Mesenchymal stem cell (in vitro differentiated cells and primary cell): ENCODE measurements at regions not wholly inside any gene's neighbourhood (a gene's known extent, or its start where the extent isn't known, plus 50 kb on each side); places are given as distances from the start of the nearest gene placed in this dataset.

ENCODE experiments used
- DNase-seq: peaks from one replicate; pipeline ENCODE4 v3.0.0-alpha.2; 2013
- H2AFZ ChIP-seq: one replicate; pipeline ENCODE4 v1.6.1; 2013; ENCODE audit warnings: low read depth, mild to moderate bottlenecking, control low read depth, inconsistent platforms, low read length, moderate library complexity
- H2AK5ac ChIP-seq: 2 replicates; pipeline ENCODE4 v1.6.1; 2013; ENCODE audit warnings: low read length, moderate library complexity, mild to moderate bottlenecking, inconsistent platforms; ENCODE audit not compliant: severe bottlenecking
- H2BK120ac ChIP-seq: one replicate; pipeline ENCODE4 v1.6.1; 2013; ENCODE audit warnings: low read depth, mild to moderate bottlenecking, inconsistent platforms, low read length, moderate library complexity
- H2BK12ac ChIP-seq, 2 experiments: one replicate each; pipeline ENCODE4 v1.6.1; 2013; ENCODE audit warnings: inconsistent platforms in 2 of 2, low read length in 2 of 2, mild to moderate bottlenecking in 2 of 2, moderate library complexity in 2 of 2, control low read depth in 1 of 2
- H2BK15ac ChIP-seq: one replicate; pipeline ENCODE4 v1.6.1; 2013; ENCODE audit warnings: mild to moderate bottlenecking, low read depth, inconsistent platforms; ENCODE audit not compliant: poor library complexity, severe bottlenecking
- H2BK5ac ChIP-seq: 2 replicates; pipeline ENCODE4 v1.6.1; 2013; ENCODE audit warnings: low read depth, mild to moderate bottlenecking, low read length, control low read depth, inconsistent platforms; ENCODE audit not compliant: poor library complexity, severe bottlenecking
- H3K14ac ChIP-seq, 2 experiments: one replicate each; pipeline ENCODE4 v1.6.1; 2013; ENCODE audit warnings: inconsistent platforms in 2 of 2, low read length in 2 of 2, control low read depth in 1 of 2, mild to moderate bottlenecking in 1 of 2, moderate library complexity in 1 of 2
- H3K18ac ChIP-seq, 2 experiments: one replicate each; pipeline ENCODE4 v1.6.1; 2013; ENCODE audit warnings: inconsistent platforms in 2 of 2, low read length in 2 of 2, control low read depth in 1 of 2, low read depth in 1 of 2, mild to moderate bottlenecking in 1 of 2
- H3K23ac ChIP-seq, 2 experiments: one replicate each; pipeline ENCODE4 v1.6.1; 2013; ENCODE audit warnings: inconsistent platforms in 2 of 2, low read length in 2 of 2, mild to moderate bottlenecking in 2 of 2, moderate library complexity in 2 of 2, control low read depth in 1 of 2
- H3K27ac ChIP-seq: 2 replicates; pipeline ENCODE4 v1.5.1; 2013; ENCODE audit warnings: mild to moderate bottlenecking, moderate library complexity, low read length, control low read depth, inconsistent platforms; ENCODE audit not compliant: poor library complexity, severe bottlenecking
- H3K27me3 ChIP-seq, 2 experiments: 2 replicates each; pipeline versions ENCODE4 v1.6.1 to v1.7.0; 2013; ENCODE audit warnings: low read length in 2 of 2, mild to moderate bottlenecking in 2 of 2, moderate library complexity in 2 of 2, control low read depth in 1 of 2, inconsistent platforms in 1 of 2; ENCODE audit not compliant: control insufficient read depth in 1 of 2, insufficient read depth in 1 of 2
- H3K36me3 ChIP-seq, 2 experiments: 2 replicates each; pipeline versions ENCODE4 v1.6.1 to v1.7.0; 2013; ENCODE audit warnings: low read length in 2 of 2, control low read depth in 1 of 2, inconsistent platforms in 1 of 2, low read depth in 1 of 2, mild to moderate bottlenecking in 1 of 2; ENCODE audit not compliant: insufficient read depth in 2 of 2, control insufficient read depth in 1 of 2
- H3K4ac ChIP-seq, 2 experiments: one replicate each; pipeline ENCODE4 v1.6.1; 2013; ENCODE audit warnings: inconsistent platforms in 2 of 2, low read length in 2 of 2, mild to moderate bottlenecking in 2 of 2, moderate library complexity in 2 of 2, control low read depth in 1 of 2, low read depth in 1 of 2
- H3K4me1 ChIP-seq: 2 replicates; pipeline ENCODE4 v1.6.1; 2013; ENCODE audit warnings: low read depth, low read length, control low read depth; ENCODE audit not compliant: control insufficient read depth, insufficient read depth
- H3K4me2 ChIP-seq: 2 replicates; pipeline ENCODE4 v1.6.1; 2013; ENCODE audit warnings: low read length, mild to moderate bottlenecking, inconsistent platforms; ENCODE audit not compliant: poor library complexity, severe bottlenecking
- H3K4me3 ChIP-seq, 2 experiments: 2 replicates each; pipeline versions ENCODE4 v1.5.1 to v1.7.0; 2013; ENCODE audit warnings: low read length in 2 of 2, mild to moderate bottlenecking in 2 of 2, control low read depth in 1 of 2, low read depth in 1 of 2; ENCODE audit not compliant: insufficient read depth in 1 of 2
- H3K79me1 ChIP-seq: replicated peaks from 2 replicates; pipeline ENCODE4 v1.6.1; 2013; ENCODE audit warnings: mild to moderate bottlenecking, control low read depth, low read length, inconsistent platforms; ENCODE audit not compliant: poor library complexity, severe bottlenecking
- H3K9ac ChIP-seq: 2 replicates; pipeline ENCODE4 v1.7.0; 2013; ENCODE audit warnings: mild to moderate bottlenecking, low read length, moderate library complexity
- H3K9me3 ChIP-seq: 2 replicates; pipeline ENCODE4 v1.7.0; 2013; ENCODE audit warnings: mild to moderate bottlenecking, low read length; ENCODE audit not compliant: control insufficient read depth
- H4K8ac ChIP-seq: one replicate; pipeline ENCODE4 v1.6.1; 2013; ENCODE audit warnings: inconsistent platforms, mild to moderate bottlenecking, low read length, moderate library complexity
- H4K91ac ChIP-seq: one replicate; pipeline ENCODE4 v1.6.1; 2013; ENCODE audit warnings: mild to moderate bottlenecking, low read length, inconsistent platforms
- WGBS: methylation state at CpG from one replicate; pipeline ENCODE4 v1.1.7; 2013; ENCODE audit warnings: mixed read lengths; 5-methylcytosine and 5-hydroxymethylcytosine counted together

GRCh38 chr1:102103646-102104045 lies 106.9 kb upstream of the OLFM3 start:
- H4K8ac ChIP-seq, result no peak overlapping the region
- no peak overlapping the region for H2BK15ac ChIP-seq
- no peaks in the 10 kb centered on the region for H3K4me1 ChIP-seq
- no peak overlapping the region for H3K18ac ChIP-seq
- no peak overlapping the region for H3K4ac ChIP-seq
- no peak overlapping the region for H2AK5ac ChIP-seq
- no peaks in the 10 kb centered on the region for H3K27me3 ChIP-seq
- no peak overlapping the region for H3K4me3 ChIP-seq
- no peak overlapping the region for H2BK12ac ChIP-seq
- WGBS, result no CpG with 5 or more reads among the region's 4 CpGs
- H3K9me3 ChIP-seq, result no peaks in the 10 kb centered on the region
- no peak overlapping the region for H3K23ac ChIP-seq
- no peak overlapping the region for H3K14ac ChIP-seq
- no peak overlapping the region for H3K27ac ChIP-seq
- no peak overlapping the region for H4K91ac ChIP-seq
- H2BK120ac ChIP-seq, result no peak overlapping the region
- H3K79me1 ChIP-seq, result no peaks in the 10 kb centered on the region
- no peak for DNase-seq
- H2BK5ac ChIP-seq, result no peak overlapping the region
- no peak overlapping the region for H2AFZ ChIP-seq
- no peaks in the 10 kb centered on the region for H3K36me3 ChIP-seq
- H3K4me2 ChIP-seq, result no peak overlapping the region
- no peak overlapping the region for H3K9ac ChIP-seq

DNA sequence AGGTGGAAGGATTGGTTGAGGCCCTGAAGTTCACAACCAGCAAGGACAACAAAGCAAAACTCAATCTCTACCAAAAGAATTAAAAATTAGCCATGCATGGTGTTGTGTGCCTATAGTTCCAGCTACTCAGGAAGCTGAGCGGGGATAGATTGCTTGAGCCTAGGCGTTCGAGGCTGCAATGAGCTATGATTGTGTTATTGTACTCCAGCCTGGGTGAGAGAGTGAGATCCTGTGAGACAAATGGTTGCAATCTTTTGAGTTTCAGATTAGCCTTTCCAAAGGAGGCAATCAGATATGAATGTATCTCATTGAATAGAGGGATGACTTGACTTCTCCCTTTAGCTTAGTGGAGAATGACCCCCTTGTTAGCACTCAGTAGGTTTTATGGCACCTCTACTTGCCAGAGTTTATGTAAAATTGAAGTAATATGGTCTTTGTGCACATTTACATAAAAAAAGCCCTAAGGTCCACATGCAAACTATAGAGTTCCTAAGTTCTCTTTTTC lies 105.6 kb upstream of the OLFM3 start:
- Histone ChIP-seq H3K79me1 (no peaks in the 10 kb centered on the region), H4K8ac (no peak overlapping the region), H3K4me2 (no peak overlapping the region), H3K4ac (no peak overlapping the region), H2AK5ac (no peak overlapping the region), H2BK12ac (no peak overlapping the region), H4K91ac (no peak overlapping the region), H3K36me3 (no peaks in the 10 kb centered on the region), H3K14ac (no peak overlapping the region), H2BK5ac (no peak overlapping the region), H2BK120ac (no peak overlapping the region), H3K18ac (no peak overlapping the region), H3K23ac (no peak overlapping the region), H3K4me1 (no peaks in the 10 kb centered on the region), H2BK15ac (no peak overlapping the region), H3K9me3 (no peaks in the 10 kb centered on the region), H3K9ac (no peak overlapping the region), H2AFZ (no peak overlapping the region), H3K4me3 (no peak overlapping the region), H3K27me3 (no peaks in the 10 kb centered on the region), H3K27ac (no peak overlapping the region)
- DNase-seq, result no peak
- 83% methylated on average over 3 of the region's 3 CpGs for WGBS

- Histone ChIP-seq H3K4me2 (no peak overlapping the region), H2AFZ (no peak overlapping the region), H3K36me3 (no peaks in the 10 kb centered on the region), H3K4me3 (no peak overlapping the region), H3K9ac (no peak overlapping the region), H2BK120ac (no peak overlapping the region), H3K79me1 (no peaks in the 10 kb centered on the region), H3K23ac (no peak overlapping the region), H3K9me3 (no peaks in the 10 kb centered on the region), H2BK15ac (no peak overlapping the region), H4K8ac (no peak overlapping the region), H3K27ac (no peak overlapping the region), H2BK12ac (no peak overlapping the region), H2BK5ac (no peak overlapping the region), H3K14ac (no peak overlapping the region), H3K18ac (no peak overlapping the region), H3K4ac (no peak overlapping the region), H3K4me1 (no peaks in the 10 kb centered on the region), H3K27me3 (no peaks in the 10 kb centered on the region), H2AK5ac (no peak overlapping the region), H4K91ac (no peak overlapping the region)
- no peak for DNase-seq
Observed at GRCh38 chr1:102100666-102101065, 103.9 kb upstream of the OLFM3 start.

DNA sequence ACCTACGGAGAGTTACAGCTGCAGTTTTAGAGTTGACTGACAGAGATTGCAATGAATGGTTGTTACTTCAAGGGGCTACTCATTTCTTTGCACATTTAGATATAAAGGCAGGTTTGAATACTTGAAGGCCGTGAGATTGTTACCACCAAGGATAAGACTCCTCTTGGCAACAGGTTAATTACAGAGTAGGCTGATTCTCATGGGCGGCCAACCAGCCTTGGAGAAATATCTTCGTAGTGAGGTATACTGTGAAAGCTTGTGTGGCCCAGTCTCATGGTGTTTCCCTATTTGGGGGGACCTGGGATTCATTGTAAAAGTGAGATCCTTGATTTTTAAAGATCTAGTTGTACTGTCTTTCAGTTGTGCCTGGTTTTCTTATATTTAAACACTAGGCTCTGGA lies 103.2 kb upstream of the OLFM3 start:
- WGBS, result 85% methylated on average over 4 of the region's 4 CpGs
- H3K36me3 ChIP-seq, result no peaks in the 10 kb centered on the region
- H3K23ac ChIP-seq, result no peak overlapping the region
- no peak overlapping the region for H3K18ac ChIP-seq
- H4K91ac ChIP-seq, result no peak overlapping the region
- no peak overlapping the region for H2BK15ac ChIP-seq
- H3K14ac ChIP-seq, result no peak overlapping the region
- H3K27ac ChIP-seq, result no peak overlapping the region
- H3K79me1 ChIP-seq, result no peaks in the 10 kb centered on the region
- no peak overlapping the region for H2BK120ac ChIP-seq
- H2AK5ac ChIP-seq, result no peak overlapping the region
- no peaks in the 10 kb centered on the region for H3K4me1 ChIP-seq
- H3K4ac ChIP-seq, result no peak overlapping the region
- H3K27me3 ChIP-seq, result no peaks in the 10 kb centered on the region
- H3K4me2 ChIP-seq, result no peak overlapping the region
- no peak for DNase-seq
- H4K8ac ChIP-seq, result no peak overlapping the region
- no peak overlapping the region for H2BK12ac ChIP-seq
- H3K9ac ChIP-seq, result no peak overlapping the region
- no peak overlapping the region for H3K4me3 ChIP-seq
- no peaks in the 10 kb centered on the region for H3K9me3 ChIP-seq
- H2AFZ ChIP-seq, result no peak overlapping the region
- no peak overlapping the region for H2BK5ac ChIP-seq
